ENCODE measurements at regions not wholly inside any gene's neighbourhood (a gene's known extent, or its start where the extent isn't known, plus 50 kb on each side); places are given as distances from the start of the nearest gene placed in this dataset.

GRCh38 chr6:126481319-126481718, 141.4 kb downstream of the CENPW start:
- no peaks in the 10 kb centered on the region for H3K36me3 Mint-ChIP-seq (ENCODE audit: insufficient read depth in 1 of 3, low read depth in 3 of 3)
- no peaks in the 10 kb centered on the region for H4K20me1 ChIP-seq (ENCODE audit: control insufficient read depth, insufficient read depth, insufficient read length)
- H3K14ac ChIP-seq (ENCODE audit: insufficient read depth, low read length) = no peak overlapping the region
- no peak overlapping the region for H2BK20ac ChIP-seq (ENCODE audit: low read depth, low read length, poor library complexity, severe bottlenecking)
- no peak overlapping the region for H2BK12ac ChIP-seq (ENCODE audit: insufficient read length, low read depth, low read length)
- H2BK15ac ChIP-seq (ENCODE audit: low read depth, low read length) = no peak overlapping the region
- H3K27ac Mint-ChIP-seq = no peak overlapping the region
- no peak overlapping the region for H2BK120ac ChIP-seq (ENCODE audit: low read depth, low read length, poor library complexity, severe bottlenecking)
- no peak overlapping the region for H3K4me3 Mint-ChIP-seq
- H2AK5ac ChIP-seq (ENCODE audit: insufficient read length, low read length) = no peak overlapping the region
- no peak overlapping the region for H3K27ac ChIP-seq (ENCODE audit: insufficient read length, low read depth, low read length)
- H2AFZ ChIP-seq (ENCODE audit: low read length) = no peak overlapping the region
- no peak overlapping the region for H2BK5ac ChIP-seq (ENCODE audit: insufficient read length, low read length)
- H3K4me2 ChIP-seq (ENCODE audit: insufficient read depth, insufficient read length, low read length) = no peak overlapping the region
- no peak overlapping the region for H3K18ac ChIP-seq (ENCODE audit: insufficient read length, low read depth, low read length)
- H4K8ac ChIP-seq (replicated peaks; ENCODE audit: insufficient read length, low read depth, low read length) = no peak overlapping the region
- H3K79me2 ChIP-seq (ENCODE audit: insufficient read depth, low read length) = no peaks in the 10 kb centered on the region
- no peaks in the 10 kb centered on the region for H3K27me3 Mint-ChIP-seq (ENCODE audit: low read depth)
- H3K9me3 ChIP-seq (ENCODE audit: control insufficient read depth, low read depth, low read length) = no peaks in the 10 kb centered on the region
- TF ChIP-seq, protein P1, sequence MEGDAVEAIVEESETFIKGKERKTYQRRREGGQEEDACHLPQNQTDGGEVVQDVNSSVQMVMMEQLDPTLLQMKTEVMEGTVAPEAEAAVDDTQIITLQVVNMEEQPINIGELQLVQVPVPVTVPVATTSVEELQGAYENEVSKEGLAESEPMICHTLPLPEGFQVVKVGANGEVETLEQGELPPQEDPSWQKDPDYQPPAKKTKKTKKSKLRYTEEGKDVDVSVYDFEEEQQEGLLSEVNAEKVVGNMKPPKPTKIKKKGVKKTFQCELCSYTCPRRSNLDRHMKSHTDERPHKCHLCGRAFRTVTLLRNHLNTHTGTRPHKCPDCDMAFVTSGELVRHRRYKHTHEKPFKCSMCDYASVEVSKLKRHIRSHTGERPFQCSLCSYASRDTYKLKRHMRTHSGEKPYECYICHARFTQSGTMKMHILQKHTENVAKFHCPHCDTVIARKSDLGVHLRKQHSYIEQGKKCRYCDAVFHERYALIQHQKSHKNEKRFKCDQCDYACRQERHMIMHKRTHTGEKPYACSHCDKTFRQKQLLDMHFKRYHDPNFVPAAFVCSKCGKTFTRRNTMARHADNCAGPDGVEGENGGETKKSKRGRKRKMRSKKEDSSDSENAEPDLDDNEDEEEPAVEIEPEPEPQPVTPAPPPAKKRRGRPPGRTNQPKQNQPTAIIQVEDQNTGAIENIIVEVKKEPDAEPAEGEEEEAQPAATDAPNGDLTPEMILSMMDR (conservative IDR thresholded peaks at IDR 0.05) = no peak
- no peaks in the 10 kb centered on the region for H3K79me1 ChIP-seq (ENCODE audit: insufficient read depth, low read depth, low read length, poor library complexity, severe bottlenecking)
- H3K9me3 Mint-ChIP-seq = no peaks in the 10 kb centered on the region; a peak in 2 of 5 replicates
- no peak overlapping the region for H3T11ph ChIP-seq (ENCODE audit: low read length)
- H3K23me2 ChIP-seq (ENCODE audit: insufficient read length, low read depth, low read length, poor library complexity, severe bottlenecking) = no peaks in the 10 kb centered on the region
- H3K56ac ChIP-seq (ENCODE audit: insufficient read length, low read depth, low read length) = no peak overlapping the region
- H3K27me3 ChIP-seq (ENCODE audit: insufficient read depth, low read length) = no peaks in the 10 kb centered on the region
- no peak overlapping the region for H4K91ac ChIP-seq (ENCODE audit: insufficient read length, low read depth, low read length)
- no peak overlapping the region for H3K4ac ChIP-seq (ENCODE audit: low read depth, low read length)
- no peak for DNase-seq
- no peaks in the 10 kb centered on the region for H3K4me1 Mint-ChIP-seq
- no peak overlapping the region for H3K23ac ChIP-seq (ENCODE audit: insufficient read length, low read depth, low read length)
- WGBS (ENCODE audit: extremely low coverage, insufficient read length, low lambda C conversion rate) = no CpG with 5 or more reads among the region's 1 CpG
- no peak overlapping the region for H3K9ac ChIP-seq (ENCODE audit: extremely low read depth, insufficient read length, low read length)
- no peak overlapping the region for H4K5ac ChIP-seq (ENCODE audit: insufficient read length, low read depth, low read length)
- H3K4me1 ChIP-seq (ENCODE audit: insufficient read depth, low read length) = no peaks in the 10 kb centered on the region

Measured in H9 (cell line).